OCI-M1 (cell line): ENCODE measurements at regions not wholly inside any gene's neighbourhood (a gene's known extent, or its start where the extent isn't known, plus 50 kb on each side); places are given as distances from the start of the nearest gene placed in this dataset.

Source experiments
- DNase-seq: peaks from one replicate; lab custom pipeline; 2025; lab: John Stamatoyannopoulos, UW

GRCh38 chr4:146998157-146998556, 52.5 kb upstream of the TTC29 start:
- DNase-seq = peak; percentile 65

- no peak for DNase-seq
These were observed 58.5 kb upstream of the TTC29 start for GRCh38 chr4:147003956-147004809.

- no peak for DNase-seq
These were observed 60.6 kb upstream of the TTC29 start for GRCh38 chr4:147006229-147006628.

- DNase-seq = no peak
These were observed 64.2 kb upstream of the TTC29 start for GRCh38 chr4:147009875-147010274.

- DNase-seq = no peak
These were observed 65.7 kb upstream of the TTC29 start for GRCh38 chr4:147011411-147011810.

GRCh38 chr4:147012059-147012707, 66.5 kb upstream of the TTC29 start:
- no peak for DNase-seq

- DNase-seq = no peak
These were observed 69.3 kb upstream of the TTC29 start for GRCh38 chr4:147014946-147015345.

- no peak for DNase-seq
These were observed 69.8 kb upstream of the TTC29 start for GRCh38 chr4:147015491-147015890.

GRCh38 chr4:147017081-147017480, 71.4 kb upstream of the TTC29 start:
- DNase-seq = no peak

GRCh38 chr4:147019091-147019490, 73.4 kb upstream of the TTC29 start:
- peak; percentile 85 for DNase-seq

- no peak for DNase-seq
These were observed 74.8 kb upstream of the TTC29 start for GRCh38 chr4:147020456-147020855.

- no peak for DNase-seq
These were observed 79.4 kb upstream of the TTC29 start for GRCh38 chr4:147025042-147025441.

- DNase-seq = no peak
These were observed 83.6 kb upstream of the TTC29 start for GRCh38 chr4:147029296-147029695.

- DNase-seq = no peak
These were observed 88.7 kb upstream of the TTC29 start for GRCh38 chr4:147034372-147034771.

GRCh38 chr4:147037069-147037468, 91.4 kb upstream of the TTC29 start:
- no peak for DNase-seq

GRCh38 chr4:147039976-147040575, 94.4 kb upstream of the TTC29 start:
- no peak for DNase-seq

- no peak for DNase-seq
These were observed 95.2 kb upstream of the TTC29 start for GRCh38 chr4:147040874-147041273.

- no peak for DNase-seq
These were observed 95.7 kb upstream of the TTC29 start for GRCh38 chr4:147041376-147041775.

- no peak for DNase-seq
These were observed 96.4 kb upstream of the TTC29 start for GRCh38 chr4:147042046-147042445.

- no peak for DNase-seq
These were observed 98.6 kb upstream of the TTC29 start for GRCh38 chr4:147044241-147044640.

- no peak for DNase-seq
These were observed 104.3 kb upstream of the TTC29 start for GRCh38 chr4:147049946-147050345.

- peak; percentile 23 for DNase-seq
These were observed 104.7 kb upstream of the TTC29 start for GRCh38 chr4:147050356-147050765.

- no peak for DNase-seq
These were observed 106.7 kb upstream of the TTC29 start for GRCh38 chr4:147052361-147052760.
